Mesenchymal stem cell (in vitro differentiated cells and primary cell): ENCODE measurements at regions not wholly inside any gene's neighbourhood (a gene's known extent, or its start where the extent isn't known, plus 50 kb on each side); places are given as distances from the start of the nearest gene placed in this dataset.

Experiments
- DNase-seq: peaks from one replicate; pipeline ENCODE4 v3.0.0-alpha.2; 2013
- H2AFZ ChIP-seq: one replicate; pipeline ENCODE4 v1.6.1; 2013; ENCODE audit warnings: low read depth, mild to moderate bottlenecking, control low read depth, inconsistent platforms, low read length, moderate library complexity
- H2AK5ac ChIP-seq: 2 replicates; pipeline ENCODE4 v1.6.1; 2013; ENCODE audit warnings: low read length, moderate library complexity, mild to moderate bottlenecking, inconsistent platforms; ENCODE audit not compliant: severe bottlenecking
- H2BK120ac ChIP-seq: one replicate; pipeline ENCODE4 v1.6.1; 2013; ENCODE audit warnings: low read depth, mild to moderate bottlenecking, inconsistent platforms, low read length, moderate library complexity
- H2BK12ac ChIP-seq, 2 experiments: one replicate each; pipeline ENCODE4 v1.6.1; 2013; ENCODE audit warnings: inconsistent platforms in 2 of 2, low read length in 2 of 2, mild to moderate bottlenecking in 2 of 2, moderate library complexity in 2 of 2, control low read depth in 1 of 2
- H2BK15ac ChIP-seq: one replicate; pipeline ENCODE4 v1.6.1; 2013; ENCODE audit warnings: mild to moderate bottlenecking, low read depth, inconsistent platforms; ENCODE audit not compliant: poor library complexity, severe bottlenecking
- H2BK5ac ChIP-seq: 2 replicates; pipeline ENCODE4 v1.6.1; 2013; ENCODE audit warnings: low read depth, mild to moderate bottlenecking, low read length, control low read depth, inconsistent platforms; ENCODE audit not compliant: poor library complexity, severe bottlenecking
- H3K14ac ChIP-seq, 2 experiments: one replicate each; pipeline ENCODE4 v1.6.1; 2013; ENCODE audit warnings: inconsistent platforms in 2 of 2, low read length in 2 of 2, control low read depth in 1 of 2, mild to moderate bottlenecking in 1 of 2, moderate library complexity in 1 of 2
- H3K18ac ChIP-seq, 2 experiments: one replicate each; pipeline ENCODE4 v1.6.1; 2013; ENCODE audit warnings: inconsistent platforms in 2 of 2, low read length in 2 of 2, control low read depth in 1 of 2, low read depth in 1 of 2, mild to moderate bottlenecking in 1 of 2
- H3K23ac ChIP-seq, 2 experiments: one replicate each; pipeline ENCODE4 v1.6.1; 2013; ENCODE audit warnings: inconsistent platforms in 2 of 2, low read length in 2 of 2, mild to moderate bottlenecking in 2 of 2, moderate library complexity in 2 of 2, control low read depth in 1 of 2
- H3K27ac ChIP-seq: 2 replicates; pipeline ENCODE4 v1.5.1; 2013; ENCODE audit warnings: mild to moderate bottlenecking, moderate library complexity, low read length, control low read depth, inconsistent platforms; ENCODE audit not compliant: poor library complexity, severe bottlenecking
- H3K27me3 ChIP-seq, 2 experiments: 2 replicates each; pipeline versions ENCODE4 v1.6.1 to v1.7.0; 2013; ENCODE audit warnings: low read length in 2 of 2, mild to moderate bottlenecking in 2 of 2, moderate library complexity in 2 of 2, control low read depth in 1 of 2, inconsistent platforms in 1 of 2; ENCODE audit not compliant: control insufficient read depth in 1 of 2, insufficient read depth in 1 of 2
- H3K36me3 ChIP-seq, 2 experiments: 2 replicates each; pipeline versions ENCODE4 v1.6.1 to v1.7.0; 2013; ENCODE audit warnings: low read length in 2 of 2, control low read depth in 1 of 2, inconsistent platforms in 1 of 2, low read depth in 1 of 2, mild to moderate bottlenecking in 1 of 2; ENCODE audit not compliant: insufficient read depth in 2 of 2, control insufficient read depth in 1 of 2
- H3K4ac ChIP-seq, 2 experiments: one replicate each; pipeline ENCODE4 v1.6.1; 2013; ENCODE audit warnings: inconsistent platforms in 2 of 2, low read length in 2 of 2, mild to moderate bottlenecking in 2 of 2, moderate library complexity in 2 of 2, control low read depth in 1 of 2, low read depth in 1 of 2
- H3K4me1 ChIP-seq: 2 replicates; pipeline ENCODE4 v1.6.1; 2013; ENCODE audit warnings: low read depth, low read length, control low read depth; ENCODE audit not compliant: control insufficient read depth, insufficient read depth
- H3K4me2 ChIP-seq: 2 replicates; pipeline ENCODE4 v1.6.1; 2013; ENCODE audit warnings: low read length, mild to moderate bottlenecking, inconsistent platforms; ENCODE audit not compliant: poor library complexity, severe bottlenecking
- H3K4me3 ChIP-seq, 2 experiments: 2 replicates each; pipeline versions ENCODE4 v1.5.1 to v1.7.0; 2013; ENCODE audit warnings: low read length in 2 of 2, mild to moderate bottlenecking in 2 of 2, control low read depth in 1 of 2, low read depth in 1 of 2; ENCODE audit not compliant: insufficient read depth in 1 of 2
- H3K79me1 ChIP-seq: replicated peaks from 2 replicates; pipeline ENCODE4 v1.6.1; 2013; ENCODE audit warnings: mild to moderate bottlenecking, control low read depth, low read length, inconsistent platforms; ENCODE audit not compliant: poor library complexity, severe bottlenecking
- H3K9ac ChIP-seq: 2 replicates; pipeline ENCODE4 v1.7.0; 2013; ENCODE audit warnings: mild to moderate bottlenecking, low read length, moderate library complexity
- H3K9me3 ChIP-seq: 2 replicates; pipeline ENCODE4 v1.7.0; 2013; ENCODE audit warnings: mild to moderate bottlenecking, low read length; ENCODE audit not compliant: control insufficient read depth
- H4K8ac ChIP-seq: one replicate; pipeline ENCODE4 v1.6.1; 2013; ENCODE audit warnings: inconsistent platforms, mild to moderate bottlenecking, low read length, moderate library complexity
- H4K91ac ChIP-seq: one replicate; pipeline ENCODE4 v1.6.1; 2013; ENCODE audit warnings: mild to moderate bottlenecking, low read length, inconsistent platforms
- WGBS: methylation state at CpG from one replicate; pipeline ENCODE4 v1.1.7; 2013; ENCODE audit warnings: mixed read lengths; 5-methylcytosine and 5-hydroxymethylcytosine counted together

GRCh38 chrX:45577361-45577760 is 376.7 kb upstream of the DIPK2B start:
- Histone ChIP-seq H3K4me2 (no peak overlapping the region), H3K18ac (peak overlapping the region in 1 of 2 experiments; percentile 33), H3K14ac (no peak overlapping the region), H3K4me3 (no peak overlapping the region), H3K4me1 (no peaks in the 10 kb centered on the region), H2BK5ac (no peak overlapping the region), H4K91ac (no peak overlapping the region), H3K9me3 (peaks cover 68% of the 10 kb centered on the region), H2BK120ac (no peak overlapping the region), H2BK15ac (peak overlapping the region; percentile 48), H4K8ac (no peak overlapping the region), H3K9ac (no peak overlapping the region), H2AFZ (no peak overlapping the region), H3K4ac (no peak overlapping the region), H3K27ac (no peak overlapping the region), H3K79me1 (no peaks in the 10 kb centered on the region), H2AK5ac (no peak overlapping the region), H2BK12ac (no peak overlapping the region), H3K27me3 (peaks cover 0 to 32% of the 10 kb centered on the region in 2 experiments), H3K23ac (no peak overlapping the region), H3K36me3 (no peaks in the 10 kb centered on the region)
- WGBS, result 100% methylated on average over 1 of the region's 1 CpG
- no peak for DNase-seq

DNA sequence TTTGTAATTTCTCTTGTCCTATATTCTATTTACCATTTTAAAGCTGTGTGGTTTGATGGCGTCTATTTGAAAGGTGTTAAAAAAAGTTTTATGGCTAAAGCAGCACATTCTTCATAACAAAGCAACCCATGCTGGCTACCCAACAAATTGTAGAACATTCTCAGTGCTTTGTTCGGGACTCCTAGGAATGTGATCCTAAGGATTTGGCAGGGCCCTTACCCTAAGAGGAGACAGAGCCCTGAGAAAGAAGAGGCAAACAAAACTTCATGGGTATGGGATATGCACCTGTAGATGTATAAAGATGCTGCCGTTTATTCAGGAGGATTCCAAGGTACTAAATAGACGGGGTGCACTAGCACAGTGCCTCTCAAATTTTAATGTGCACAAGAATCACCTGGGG is 370.8 kb upstream of the DIPK2B start:
- Histone ChIP-seq H3K9ac (no peak overlapping the region), H3K23ac (no peak overlapping the region), H3K36me3 (no peaks in the 10 kb centered on the region), H3K27me3 (peaks cover 0 to 38% of the 10 kb centered on the region in 2 experiments), H4K8ac (no peak overlapping the region), H3K4ac (no peak overlapping the region), H2BK5ac (no peak overlapping the region), H3K18ac (no peak overlapping the region), H4K91ac (no peak overlapping the region), H3K4me1 (no peaks in the 10 kb centered on the region), H3K14ac (no peak overlapping the region), H3K79me1 (no peaks in the 10 kb centered on the region), H3K4me3 (no peak overlapping the region), H2AFZ (no peak overlapping the region), H3K27ac (no peak overlapping the region), H2BK15ac (no peak overlapping the region), H3K9me3 (peaks cover 14% of the 10 kb centered on the region), H2AK5ac (no peak overlapping the region), H2BK12ac (no peak overlapping the region), H2BK120ac (no peak overlapping the region), H3K4me2 (no peak overlapping the region)
- no peak for DNase-seq
- WGBS, result 95% methylated on average over 3 of the region's 4 CpGs

GRCh38 chrX:45566456-45566855 is 365.8 kb upstream of the DIPK2B start:
- no peak overlapping the region for H2BK15ac ChIP-seq
- 93% methylated on average over 1 of the region's 2 CpGs for WGBS
- H3K79me1 ChIP-seq, result no peaks in the 10 kb centered on the region

DNA sequence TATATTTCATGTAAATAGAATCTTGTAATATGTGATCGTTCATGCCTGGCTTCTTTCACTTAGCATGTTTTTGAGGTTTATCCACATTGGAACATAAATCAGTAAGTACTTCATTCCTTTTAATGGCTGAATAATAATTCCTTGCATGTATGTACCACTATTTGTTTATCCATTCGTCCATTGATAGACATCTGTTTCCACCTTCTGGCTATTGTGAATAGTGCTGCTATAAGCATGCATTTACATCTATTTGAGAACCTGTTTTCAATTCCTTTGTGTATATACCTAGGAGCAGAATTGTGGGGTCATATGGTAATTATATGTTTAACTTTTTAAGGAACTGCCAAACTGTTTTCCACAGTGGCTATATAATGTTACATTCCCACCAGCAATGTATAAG is 356.7 kb upstream of the DIPK2B start:
- Histone ChIP-seq H3K9me3 (no peaks in the 10 kb centered on the region), H4K8ac (no peak overlapping the region), H3K4me1 (no peaks in the 10 kb centered on the region), H3K27ac (no peak overlapping the region), H3K23ac (no peak overlapping the region), H3K27me3 (peaks cover 0 to 10% of the 10 kb centered on the region in 2 experiments), H2BK5ac (no peak overlapping the region), H2AFZ (no peak overlapping the region), H2BK12ac (no peak overlapping the region), H2BK120ac (no peak overlapping the region), H3K36me3 (no peaks in the 10 kb centered on the region), H3K79me1 (no peaks in the 10 kb centered on the region), H3K9ac (no peak overlapping the region), H3K4me2 (no peak overlapping the region), H2BK15ac (no peak overlapping the region), H2AK5ac (no peak overlapping the region), H4K91ac (no peak overlapping the region), H3K4ac (no peak overlapping the region), H3K4me3 (no peak overlapping the region), H3K18ac (no peak overlapping the region), H3K14ac (no peak overlapping the region)
- peak; percentile 0 for DNase-seq
- WGBS, result no CpG with 5 or more reads among the region's 2 CpGs

More at GRCh38 chrX:45566456-45566855, 365.8 kb upstream of the DIPK2B start:
- no peak overlapping the region for H3K4me2 ChIP-seq
- H3K9ac ChIP-seq, result no peak overlapping the region
- H2BK120ac ChIP-seq, result no peak overlapping the region
- H2BK12ac ChIP-seq, result no peak overlapping the region
- H3K27me3 ChIP-seq, result peaks cover 0 to 41% of the 10 kb centered on the region in 2 experiments
- DNase-seq, result no peak
- H4K91ac ChIP-seq, result no peak overlapping the region
- no peak overlapping the region for H2AFZ ChIP-seq
- H2BK5ac ChIP-seq, result no peak overlapping the region
- peaks cover 9% of the 10 kb centered on the region for H3K9me3 ChIP-seq
- H4K8ac ChIP-seq, result no peak overlapping the region
- H3K23ac ChIP-seq, result no peak overlapping the region
- H3K4me3 ChIP-seq, result no peak overlapping the region
- H3K18ac ChIP-seq, result no peak overlapping the region
- no peak overlapping the region for H2AK5ac ChIP-seq
- H3K4ac ChIP-seq, result no peak overlapping the region
- no peak overlapping the region for H3K27ac ChIP-seq
- no peaks in the 10 kb centered on the region for H3K36me3 ChIP-seq
- H3K4me1 ChIP-seq, result no peaks in the 10 kb centered on the region
- no peak overlapping the region for H3K14ac ChIP-seq
